ENCODE measurements at regions not wholly inside any gene's neighbourhood (a gene's known extent, or its start where the extent isn't known, plus 50 kb on each side); places are given as distances from the start of the nearest gene placed in this dataset.

- TF ChIP-seq CTCF (conservative IDR thresholded peaks at IDR 0.05; ENCODE audit: low read length): no peak
- no peak for TF ChIP-seq EZH2phosphoT487 (IDR thresholded peaks at IDR 0.05; ENCODE audit: borderline replicate concordance)
Measured at GRCh38 chr15:48028712-48029111, 92.1 kb upstream of the SLC24A5 start.

Data from Loucy (cell line).